ENCODE measurements at regions not wholly inside any gene's neighbourhood (a gene's known extent, or its start where the extent isn't known, plus 50 kb on each side); places are given as distances from the start of the nearest gene placed in this dataset.

- Mint-ChIP-seq H3K27ac (no peak overlapping the region), H3K9me3 (peaks cover 20% of the 10 kb centered on the region), H3K4me1 (no peaks in the 10 kb centered on the region), H3K4me3 (no peak overlapping the region), H3K27me3 (no peaks in the 10 kb centered on the region), H3K36me3 (no peaks in the 10 kb centered on the region)
- ATAC-seq, result no peak
Observed at GRCh38 chr14:40476005-40476404, 1043.8 kb upstream of the FBXO33 start.

GRCh38 chr14:40467969-40468368, 1035.7 kb upstream of the FBXO33 start:
- H3K4me3 Mint-ChIP-seq, result no peak overlapping the region
- no peak for ATAC-seq
- no peaks in the 10 kb centered on the region for H3K4me1 Mint-ChIP-seq
- no peaks in the 10 kb centered on the region for H3K36me3 Mint-ChIP-seq
- no peak overlapping the region for H3K27ac Mint-ChIP-seq
- H3K27me3 Mint-ChIP-seq, result no peaks in the 10 kb centered on the region
- peaks cover 3% of the 10 kb centered on the region for H3K9me3 Mint-ChIP-seq

GRCh38 chr14:40464531-40464930, 1032.3 kb upstream of the FBXO33 start:
- no peaks in the 10 kb centered on the region for H3K4me1 Mint-ChIP-seq
- ATAC-seq, result peak; percentile 31
- H3K4me3 Mint-ChIP-seq, result no peak overlapping the region
- no peaks in the 10 kb centered on the region for H3K27me3 Mint-ChIP-seq
- no peaks in the 10 kb centered on the region for H3K9me3 Mint-ChIP-seq
- no peaks in the 10 kb centered on the region for H3K36me3 Mint-ChIP-seq
- H3K27ac Mint-ChIP-seq, result no peak overlapping the region

GRCh38 chr14:40463886-40464285, 1031.7 kb upstream of the FBXO33 start:
- ATAC-seq, result no peak
- Mint-ChIP-seq H3K4me3 (no peak overlapping the region), H3K27ac (no peak overlapping the region), H3K9me3 (no peaks in the 10 kb centered on the region), H3K36me3 (no peaks in the 10 kb centered on the region), H3K4me1 (no peaks in the 10 kb centered on the region), H3K27me3 (no peaks in the 10 kb centered on the region)

- ATAC-seq, result no peak
- no peaks in the 10 kb centered on the region for H3K27me3 Mint-ChIP-seq
- no peaks in the 10 kb centered on the region for H3K4me1 Mint-ChIP-seq
- no peak overlapping the region for H3K27ac Mint-ChIP-seq
- no peaks in the 10 kb centered on the region for H3K36me3 Mint-ChIP-seq
- H3K4me3 Mint-ChIP-seq, result no peak overlapping the region
- no peaks in the 10 kb centered on the region for H3K9me3 Mint-ChIP-seq
Observed at GRCh38 chr14:40452674-40453073, 1020.4 kb upstream of the FBXO33 start.

GRCh38 chr14:40447017-40447416, 1014.8 kb upstream of the FBXO33 start:
- H3K27me3 Mint-ChIP-seq, result no peaks in the 10 kb centered on the region
- ATAC-seq, result no peak

GRCh38 chr14:40445020-40445419, 1012.8 kb upstream of the FBXO33 start:
- peaks cover 7% of the 10 kb centered on the region for H3K9me3 Mint-ChIP-seq
- ATAC-seq, result no peak
- no peak overlapping the region for H3K4me3 Mint-ChIP-seq
- H3K4me1 Mint-ChIP-seq, result no peaks in the 10 kb centered on the region
- H3K27ac Mint-ChIP-seq, result no peak overlapping the region
- no peaks in the 10 kb centered on the region for H3K36me3 Mint-ChIP-seq
- H3K27me3 Mint-ChIP-seq, result no peaks in the 10 kb centered on the region

More at GRCh38 chr14:40447017-40447416, 1014.8 kb upstream of the FBXO33 start:
- Mint-ChIP-seq H3K36me3 (no peaks in the 10 kb centered on the region), H3K9me3 (peaks cover 7% of the 10 kb centered on the region), H3K4me1 (no peaks in the 10 kb centered on the region), H3K4me3 (no peak overlapping the region), H3K27ac (no peak overlapping the region)

GRCh38 chr14:40436551-40436950, 1004.3 kb upstream of the FBXO33 start:
- no peak for ATAC-seq
- H3K36me3 Mint-ChIP-seq, result no peaks in the 10 kb centered on the region
- H3K27me3 Mint-ChIP-seq, result no peaks in the 10 kb centered on the region
- H3K9me3 Mint-ChIP-seq, result peaks cover 2% of the 10 kb centered on the region
- H3K4me3 Mint-ChIP-seq, result no peak overlapping the region
- H3K4me1 Mint-ChIP-seq, result no peaks in the 10 kb centered on the region
- H3K27ac Mint-ChIP-seq, result no peak overlapping the region

- no peaks in the 10 kb centered on the region for H3K4me1 Mint-ChIP-seq
- no peak overlapping the region for H3K4me3 Mint-ChIP-seq
- ATAC-seq, result no peak
- no peaks in the 10 kb centered on the region for H3K9me3 Mint-ChIP-seq
- H3K36me3 Mint-ChIP-seq, result no peaks in the 10 kb centered on the region
- no peak overlapping the region for H3K27ac Mint-ChIP-seq
- no peaks in the 10 kb centered on the region for H3K27me3 Mint-ChIP-seq
Observed at GRCh38 chr14:40417777-40418401, 985.7 kb upstream of the FBXO33 start.

- Mint-ChIP-seq H3K27ac (no peak overlapping the region), H3K27me3 (no peaks in the 10 kb centered on the region), H3K4me1 (no peaks in the 10 kb centered on the region), H3K36me3 (no peaks in the 10 kb centered on the region), H3K9me3 (no peaks in the 10 kb centered on the region), H3K4me3 (no peak overlapping the region)
- no peak for ATAC-seq
Observed at GRCh38 chr14:40416565-40416964, 984.3 kb upstream of the FBXO33 start.

- peaks cover 6% of the 10 kb centered on the region for H3K9me3 Mint-ChIP-seq
- H3K36me3 Mint-ChIP-seq, result no peaks in the 10 kb centered on the region
- H3K27ac Mint-ChIP-seq, result no peak overlapping the region
- no peaks in the 10 kb centered on the region for H3K4me1 Mint-ChIP-seq
- no peak overlapping the region for H3K4me3 Mint-ChIP-seq
- H3K27me3 Mint-ChIP-seq, result no peaks in the 10 kb centered on the region
- ATAC-seq, result no peak
Observed at GRCh38 chr14:40414386-40414785, 982.2 kb upstream of the FBXO33 start.

GRCh38 chr14:40413136-40413535, 980.9 kb upstream of the FBXO33 start:
- no peak overlapping the region for H3K4me3 Mint-ChIP-seq
- no peak overlapping the region for H3K27ac Mint-ChIP-seq
- H3K9me3 Mint-ChIP-seq, result peaks cover 10% of the 10 kb centered on the region
- no peak for ATAC-seq
- peaks cover 5% of the 10 kb centered on the region for H3K36me3 Mint-ChIP-seq
- H3K27me3 Mint-ChIP-seq, result no peaks in the 10 kb centered on the region
- no peaks in the 10 kb centered on the region for H3K4me1 Mint-ChIP-seq

GRCh38 chr14:40410708-40411107, 978.5 kb upstream of the FBXO33 start:
- Mint-ChIP-seq H3K9me3 (peaks cover 21% of the 10 kb centered on the region), H3K4me3 (no peak overlapping the region), H3K4me1 (no peaks in the 10 kb centered on the region), H3K27ac (no peak overlapping the region), H3K36me3 (peaks cover 5% of the 10 kb centered on the region), H3K27me3 (no peaks in the 10 kb centered on the region)
- ATAC-seq, result no peak

- H3K4me3 Mint-ChIP-seq, result no peak overlapping the region
Observed at GRCh38 chr14:40402957-40403356, 970.7 kb upstream of the FBXO33 start.

GRCh38 chr14:40398981-40399380, 966.7 kb upstream of the FBXO33 start:
- Mint-ChIP-seq H3K9me3 (no peaks in the 10 kb centered on the region), H3K36me3 (no peaks in the 10 kb centered on the region), H3K27me3 (no peaks in the 10 kb centered on the region), H3K4me3 (no peak overlapping the region), H3K4me1 (no peaks in the 10 kb centered on the region), H3K27ac (no peak overlapping the region)
- ATAC-seq, result no peak

More at GRCh38 chr14:40402957-40403356, 970.7 kb upstream of the FBXO33 start:
- H3K9me3 Mint-ChIP-seq, result peaks cover 14% of the 10 kb centered on the region
- no peaks in the 10 kb centered on the region for H3K4me1 Mint-ChIP-seq
- no peak overlapping the region for H3K27ac Mint-ChIP-seq
- no peaks in the 10 kb centered on the region for H3K36me3 Mint-ChIP-seq
- no peak for ATAC-seq
- no peaks in the 10 kb centered on the region for H3K27me3 Mint-ChIP-seq

- Mint-ChIP-seq H3K9me3 (no peaks in the 10 kb centered on the region), H3K27me3 (no peaks in the 10 kb centered on the region), H3K36me3 (no peaks in the 10 kb centered on the region), H3K27ac (no peak overlapping the region), H3K4me3 (no peak overlapping the region), H3K4me1 (no peaks in the 10 kb centered on the region)
- no peak for ATAC-seq
Observed at GRCh38 chr14:40394634-40395340, 962.6 kb upstream of the FBXO33 start.
